HepG2 (cell line): ENCODE measurements at regions not wholly inside any gene's neighbourhood (a gene's known extent, or its start where the extent isn't known, plus 50 kb on each side); places are given as distances from the start of the nearest gene placed in this dataset.

Experiments
- HDAC2 ChIP-seq: sonication (generic); formaldehyde crosslinking; IDR thresholded peaks from 2 replicates; pipeline ENCODE4 v1.4.0; 2020; ENCODE audit warnings: missing genetic modification reagents
- RAD21 ChIP-seq: fragments of 450-650 bp; formaldehyde crosslinking; IDR thresholded peaks from 2 replicates; pipeline ENCODE4 v1.5.0; 2020; ENCODE audit warnings: mild to moderate bottlenecking
- STAT5B ChIP-seq: sonication (generic); formaldehyde crosslinking; IDR thresholded peaks from 2 replicates; pipeline ENCODE4 v1.4.0; 2020; ENCODE audit warnings: missing genetic modification reagents
- ZNF383 ChIP-seq: sonication (generic); formaldehyde crosslinking; IDR thresholded peaks from 2 replicates; pipeline ENCODE4 v1.4.0; 2020; ENCODE audit warnings: missing genetic modification reagents, mild to moderate bottlenecking, borderline replicate concordance
- TF ChIP-seq, protein P1 (sequence below): fragments of 450-650 bp; IDR thresholded peaks from 2 replicates; pipeline ENCODE4 v1.6.1; 2016
- TF ChIP-seq, protein P2 (sequence below): sonication (generic); formaldehyde crosslinking; IDR thresholded peaks from 2 replicates; pipeline ENCODE4 v1.5.0; 2020; ENCODE audit warnings: mild to moderate bottlenecking, missing genetic modification reagents, moderate library complexity
- TF ChIP-seq, protein P3 (sequence below): sonication (generic); formaldehyde crosslinking; IDR thresholded peaks from 2 replicates; pipeline ENCODE4 v1.4.0; 2020; ENCODE audit warnings: missing genetic modification reagents
- TF ChIP-seq, protein P4 (sequence below), 2 experiments: IDR thresholded peaks; 2 replicates each; pipeline ENCODE4 v1.6.1; 2011 to 2012; ENCODE audit warnings: low read length in 2 of 2, borderline replicate concordance in 1 of 2, low read depth in 1 of 2, mild to moderate bottlenecking in 1 of 2, moderate library complexity in 1 of 2
- TF ChIP-seq, protein P5 (sequence below): sonication (generic); formaldehyde crosslinking; IDR thresholded peaks from 2 replicates; pipeline ENCODE4 v1.8.1; 2023; ENCODE audit warnings: missing genetic modification reagents, inconsistent platforms, borderline replicate concordance

DNA sequence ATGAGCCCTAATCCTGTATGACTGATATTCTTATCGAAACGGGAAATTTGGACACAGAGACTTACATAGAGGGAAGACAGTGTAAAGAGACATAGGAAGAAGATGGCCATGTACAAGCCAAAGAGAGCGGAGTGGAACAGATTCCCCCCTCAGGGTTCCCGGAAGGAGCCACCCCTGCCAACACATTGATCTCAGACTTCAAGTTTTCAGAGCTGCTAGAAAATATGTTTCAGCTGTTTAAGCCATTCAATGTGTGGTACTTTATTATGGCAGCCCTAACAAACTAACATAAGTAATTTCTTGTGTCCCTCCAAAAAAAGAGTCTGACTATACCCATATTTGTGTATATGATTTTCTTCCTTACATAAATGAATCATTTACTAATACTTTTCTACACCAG is 128.0 kb upstream of the STC2 start:
- TF ChIP-seq ZNF383, result no peak
- no peak for TF ChIP-seq STAT5B
- TF ChIP-seq, protein P1, sequence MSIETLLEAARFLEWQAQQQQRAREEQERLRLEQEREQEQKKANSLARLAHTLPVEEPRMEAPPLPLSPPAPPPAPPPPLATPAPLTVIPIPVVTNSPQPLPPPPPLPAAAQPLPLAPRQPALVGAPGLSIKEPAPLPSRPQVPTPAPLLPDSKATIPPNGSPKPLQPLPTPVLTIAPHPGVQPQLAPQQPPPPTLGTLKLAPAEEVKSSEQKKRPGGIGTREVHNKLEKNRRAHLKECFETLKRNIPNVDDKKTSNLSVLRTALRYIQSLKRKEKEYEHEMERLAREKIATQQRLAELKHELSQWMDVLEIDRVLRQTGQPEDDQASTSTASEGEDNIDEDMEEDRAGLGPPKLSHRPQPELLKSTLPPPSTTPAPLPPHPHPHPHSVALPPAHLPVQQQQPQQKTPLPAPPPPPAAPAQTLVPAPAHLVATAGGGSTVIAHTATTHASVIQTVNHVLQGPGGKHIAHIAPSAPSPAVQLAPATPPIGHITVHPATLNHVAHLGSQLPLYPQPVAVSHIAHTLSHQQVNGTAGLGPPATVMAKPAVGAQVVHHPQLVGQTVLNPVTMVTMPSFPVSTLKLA, result no peak
- TF ChIP-seq RAD21, result no peak
- TF ChIP-seq, protein P2, sequence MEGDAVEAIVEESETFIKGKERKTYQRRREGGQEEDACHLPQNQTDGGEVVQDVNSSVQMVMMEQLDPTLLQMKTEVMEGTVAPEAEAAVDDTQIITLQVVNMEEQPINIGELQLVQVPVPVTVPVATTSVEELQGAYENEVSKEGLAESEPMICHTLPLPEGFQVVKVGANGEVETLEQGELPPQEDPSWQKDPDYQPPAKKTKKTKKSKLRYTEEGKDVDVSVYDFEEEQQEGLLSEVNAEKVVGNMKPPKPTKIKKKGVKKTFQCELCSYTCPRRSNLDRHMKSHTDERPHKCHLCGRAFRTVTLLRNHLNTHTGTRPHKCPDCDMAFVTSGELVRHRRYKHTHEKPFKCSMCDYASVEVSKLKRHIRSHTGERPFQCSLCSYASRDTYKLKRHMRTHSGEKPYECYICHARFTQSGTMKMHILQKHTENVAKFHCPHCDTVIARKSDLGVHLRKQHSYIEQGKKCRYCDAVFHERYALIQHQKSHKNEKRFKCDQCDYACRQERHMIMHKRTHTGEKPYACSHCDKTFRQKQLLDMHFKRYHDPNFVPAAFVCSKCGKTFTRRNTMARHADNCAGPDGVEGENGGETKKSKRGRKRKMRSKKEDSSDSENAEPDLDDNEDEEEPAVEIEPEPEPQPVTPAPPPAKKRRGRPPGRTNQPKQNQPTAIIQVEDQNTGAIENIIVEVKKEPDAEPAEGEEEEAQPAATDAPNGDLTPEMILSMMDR (CRISPR knock-in tag), result no peak
- no peak for TF ChIP-seq HDAC2
- TF ChIP-seq, protein P3, sequence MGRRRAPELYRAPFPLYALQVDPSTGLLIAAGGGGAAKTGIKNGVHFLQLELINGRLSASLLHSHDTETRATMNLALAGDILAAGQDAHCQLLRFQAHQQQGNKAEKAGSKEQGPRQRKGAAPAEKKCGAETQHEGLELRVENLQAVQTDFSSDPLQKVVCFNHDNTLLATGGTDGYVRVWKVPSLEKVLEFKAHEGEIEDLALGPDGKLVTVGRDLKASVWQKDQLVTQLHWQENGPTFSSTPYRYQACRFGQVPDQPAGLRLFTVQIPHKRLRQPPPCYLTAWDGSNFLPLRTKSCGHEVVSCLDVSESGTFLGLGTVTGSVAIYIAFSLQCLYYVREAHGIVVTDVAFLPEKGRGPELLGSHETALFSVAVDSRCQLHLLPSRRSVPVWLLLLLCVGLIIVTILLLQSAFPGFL (CRISPR knock-in tag), result no peak
- TF ChIP-seq, protein P4, sequence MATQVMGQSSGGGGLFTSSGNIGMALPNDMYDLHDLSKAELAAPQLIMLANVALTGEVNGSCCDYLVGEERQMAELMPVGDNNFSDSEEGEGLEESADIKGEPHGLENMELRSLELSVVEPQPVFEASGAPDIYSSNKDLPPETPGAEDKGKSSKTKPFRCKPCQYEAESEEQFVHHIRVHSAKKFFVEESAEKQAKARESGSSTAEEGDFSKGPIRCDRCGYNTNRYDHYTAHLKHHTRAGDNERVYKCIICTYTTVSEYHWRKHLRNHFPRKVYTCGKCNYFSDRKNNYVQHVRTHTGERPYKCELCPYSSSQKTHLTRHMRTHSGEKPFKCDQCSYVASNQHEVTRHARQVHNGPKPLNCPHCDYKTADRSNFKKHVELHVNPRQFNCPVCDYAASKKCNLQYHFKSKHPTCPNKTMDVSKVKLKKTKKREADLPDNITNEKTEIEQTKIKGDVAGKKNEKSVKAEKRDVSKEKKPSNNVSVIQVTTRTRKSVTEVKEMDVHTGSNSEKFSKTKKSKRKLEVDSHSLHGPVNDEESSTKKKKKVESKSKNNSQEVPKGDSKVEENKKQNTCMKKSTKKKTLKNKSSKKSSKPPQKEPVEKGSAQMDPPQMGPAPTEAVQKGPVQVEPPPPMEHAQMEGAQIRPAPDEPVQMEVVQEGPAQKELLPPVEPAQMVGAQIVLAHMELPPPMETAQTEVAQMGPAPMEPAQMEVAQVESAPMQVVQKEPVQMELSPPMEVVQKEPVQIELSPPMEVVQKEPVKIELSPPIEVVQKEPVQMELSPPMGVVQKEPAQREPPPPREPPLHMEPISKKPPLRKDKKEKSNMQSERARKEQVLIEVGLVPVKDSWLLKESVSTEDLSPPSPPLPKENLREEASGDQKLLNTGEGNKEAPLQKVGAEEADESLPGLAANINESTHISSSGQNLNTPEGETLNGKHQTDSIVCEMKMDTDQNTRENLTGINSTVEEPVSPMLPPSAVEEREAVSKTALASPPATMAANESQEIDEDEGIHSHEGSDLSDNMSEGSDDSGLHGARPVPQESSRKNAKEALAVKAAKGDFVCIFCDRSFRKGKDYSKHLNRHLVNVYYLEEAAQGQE (IDR thresholded peaks at IDR 0.05; ENCODE audit: borderline replicate concordance in 1 of 2, low read depth in 1 of 2, low read length in 2 of 2), result no peak
- TF ChIP-seq, protein P5, sequence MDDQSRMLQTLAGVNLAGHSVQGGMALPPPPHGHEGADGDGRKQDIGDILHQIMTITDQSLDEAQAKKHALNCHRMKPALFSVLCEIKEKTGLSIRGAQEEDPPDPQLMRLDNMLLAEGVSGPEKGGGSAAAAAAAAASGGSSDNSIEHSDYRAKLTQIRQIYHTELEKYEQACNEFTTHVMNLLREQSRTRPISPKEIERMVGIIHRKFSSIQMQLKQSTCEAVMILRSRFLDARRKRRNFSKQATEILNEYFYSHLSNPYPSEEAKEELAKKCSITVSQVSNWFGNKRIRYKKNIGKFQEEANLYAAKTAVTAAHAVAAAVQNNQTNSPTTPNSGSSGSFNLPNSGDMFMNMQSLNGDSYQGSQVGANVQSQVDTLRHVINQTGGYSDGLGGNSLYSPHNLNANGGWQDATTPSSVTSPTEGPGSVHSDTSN (CRISPR knock-in tag), result no peak
